ENCODE measurements at regions not wholly inside any gene's neighbourhood (a gene's known extent, or its start where the extent isn't known, plus 50 kb on each side); places are given as distances from the start of the nearest gene placed in this dataset.
A peak's percentile ranks its signal among the peaks of the same experiment; 100 is the strongest.
"Not testable (repeated sequence)": the region's sequence is repeated elsewhere in the genome, so short reads cannot be mapped to it uniquely, and the experiment has no call there.

DNA sequence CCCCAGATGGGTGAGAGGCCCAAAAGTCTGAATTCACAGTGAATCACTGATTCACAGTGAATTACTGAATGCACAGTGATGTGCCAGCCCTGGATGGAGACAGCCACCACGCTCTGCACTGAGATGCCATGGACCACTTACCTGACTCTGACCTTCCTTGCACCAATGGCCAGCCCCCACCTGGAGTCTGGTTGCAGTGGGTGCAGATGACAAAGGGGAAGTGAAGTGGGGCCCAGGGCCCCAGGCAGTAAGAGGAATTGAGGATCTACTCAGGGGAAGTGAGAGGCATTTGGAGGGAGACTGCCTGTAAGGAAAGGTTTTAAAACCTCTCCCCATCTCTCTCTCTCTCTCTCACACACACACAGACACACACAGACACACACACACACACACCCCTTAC lies 412.1 kb downstream of the CYLC2 start:
- DNase-seq (ENCODE audit: low spot score) = peak; percentile 37

DNA sequence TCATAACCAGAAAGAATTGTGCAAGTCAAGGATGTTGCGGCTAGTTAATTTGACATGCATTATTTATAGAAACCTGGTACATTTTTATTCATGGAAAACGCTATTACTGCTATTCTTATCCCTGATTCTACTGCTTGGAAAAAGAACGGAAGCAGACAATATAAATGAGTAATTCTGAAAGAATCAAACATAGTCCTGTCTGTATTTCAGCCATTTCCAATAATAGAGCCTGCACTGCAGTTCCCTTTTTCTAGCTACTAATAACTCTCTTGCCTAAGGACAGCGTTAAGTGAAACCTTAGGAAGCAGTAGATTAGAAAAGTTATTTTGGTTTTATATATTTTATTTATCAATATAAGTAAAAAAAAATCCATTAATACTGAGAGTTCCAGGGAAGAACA lies 414.9 kb downstream of the CYLC2 start:
- DNase-seq (ENCODE audit: low spot score) = peak; percentile 28

DNA sequence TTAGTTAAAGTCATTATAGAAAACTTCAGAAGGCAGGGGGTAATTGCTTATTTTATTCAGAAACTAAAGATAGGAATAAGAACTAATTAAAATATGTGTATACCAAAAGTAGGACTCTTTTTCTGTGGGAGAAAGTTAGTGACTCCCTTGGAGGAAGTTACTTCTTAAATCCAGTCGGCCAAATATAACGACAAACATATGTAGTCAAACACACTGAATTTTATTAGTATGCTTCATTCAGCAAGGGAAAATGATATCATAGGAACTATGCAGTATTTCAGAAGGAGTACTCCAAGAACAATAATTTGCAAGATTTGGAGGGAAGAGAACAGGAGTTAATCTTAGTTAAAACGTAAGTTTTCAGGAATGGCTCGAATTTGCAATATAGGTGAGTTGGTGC lies 432.6 kb downstream of the CYLC2 start:
- no peak for DNase-seq (ENCODE audit: low spot score)

DNA sequence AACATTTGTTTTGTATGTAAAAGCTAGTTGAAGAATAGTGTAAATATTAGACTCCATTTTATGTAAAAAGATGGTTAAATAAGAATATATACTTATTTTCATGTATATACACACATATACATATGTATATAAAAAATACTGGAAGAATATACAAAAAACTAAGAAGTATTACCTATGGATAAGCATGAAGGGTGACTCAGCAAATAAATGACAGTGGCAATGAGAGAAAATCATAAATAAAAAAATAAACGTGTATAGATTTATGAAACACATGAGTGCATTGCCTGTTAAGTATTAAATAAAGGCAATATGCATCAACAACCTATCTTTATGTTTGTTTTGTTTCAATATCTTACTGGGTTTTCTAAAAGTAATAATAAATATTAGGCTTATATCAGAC lies 435.3 kb downstream of the CYLC2 start:
- no peak for DNase-seq (ENCODE audit: low spot score)

GRCh38 chr9:103431809-103432208 lies 436.7 kb downstream of the CYLC2 start:
- DNase-seq (ENCODE audit: low spot score) = no peak

GRCh38 chr9:103444176-103444575 lies 449.0 kb downstream of the CYLC2 start:
- no peak for DNase-seq (ENCODE audit: low spot score)

DNA sequence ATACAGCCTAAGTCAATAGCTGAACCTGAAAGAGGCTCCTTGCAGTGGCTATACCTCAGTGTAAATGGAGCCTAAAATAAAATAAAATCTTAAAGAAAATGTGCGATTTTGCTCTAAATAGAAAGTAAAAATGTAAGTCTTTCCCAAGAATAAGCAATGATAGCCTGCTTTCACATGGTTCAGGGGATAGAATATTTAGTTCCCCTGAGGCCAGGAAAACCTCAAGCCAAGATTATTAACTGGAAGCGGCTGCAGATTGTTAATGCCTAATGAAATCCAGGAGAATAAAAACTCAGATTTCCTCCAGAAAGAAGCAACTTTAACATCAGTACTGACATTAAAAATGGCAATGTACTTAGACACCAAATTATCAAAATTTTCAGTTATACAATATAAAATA lies 463.7 kb downstream of the CYLC2 start:
- no peak for DNase-seq (ENCODE audit: low spot score)

DNA sequence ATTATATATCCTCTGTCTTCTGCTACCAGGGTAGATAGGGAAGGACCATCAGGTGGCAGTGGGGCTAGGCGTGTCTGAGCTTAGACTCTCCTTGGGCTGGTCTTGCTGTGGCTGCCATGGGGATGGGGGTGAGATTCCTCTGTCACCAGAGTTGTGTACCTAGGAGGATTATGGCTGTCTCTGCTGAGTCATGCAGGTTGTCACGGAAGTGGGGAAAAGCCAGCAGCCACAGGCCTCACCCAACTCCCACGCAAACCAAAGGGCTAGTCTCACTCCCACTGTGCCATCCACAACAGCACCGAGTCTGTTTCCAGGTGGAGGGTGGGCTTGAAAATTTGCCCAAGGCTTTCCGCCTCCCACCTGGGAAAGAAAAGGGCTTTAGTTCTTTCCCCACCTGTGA lies 476.1 kb downstream of the CYLC2 start:
- DNase-seq (ENCODE audit: low spot score) = no peak

DNA sequence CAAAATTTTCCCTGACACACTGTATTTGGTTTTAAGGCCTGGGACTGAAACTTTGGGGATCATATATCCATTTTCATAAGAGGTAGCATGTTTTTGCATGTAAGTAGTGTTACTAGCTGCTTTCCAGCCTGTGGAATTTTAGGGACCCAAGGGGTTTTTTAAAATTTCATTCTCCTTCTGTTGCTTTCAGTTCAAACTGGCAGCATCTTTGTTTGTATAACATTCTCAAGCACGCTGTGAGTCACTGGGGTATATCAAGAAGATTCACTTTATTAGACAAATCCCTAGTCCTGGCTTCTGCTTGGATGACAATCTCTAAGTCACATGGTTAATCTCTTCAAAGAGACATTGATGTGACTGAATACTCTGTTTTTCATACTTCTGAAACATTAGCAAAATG lies 479.0 kb downstream of the CYLC2 start:
- no peak for DNase-seq (ENCODE audit: low spot score)

- no peak for DNase-seq (ENCODE audit: low spot score)
These were observed 488.5 kb downstream of the CYLC2 start for GRCh38 chr9:103483471-103484096.

- no peak for DNase-seq (ENCODE audit: low spot score)
These were observed 490.0 kb downstream of the CYLC2 start for GRCh38 chr9:103485138-103485537.

- DNase-seq (ENCODE audit: low spot score) = no peak
These were observed 519.6 kb downstream of the CYLC2 start for GRCh38 chr9:103514767-103515166.

DNA sequence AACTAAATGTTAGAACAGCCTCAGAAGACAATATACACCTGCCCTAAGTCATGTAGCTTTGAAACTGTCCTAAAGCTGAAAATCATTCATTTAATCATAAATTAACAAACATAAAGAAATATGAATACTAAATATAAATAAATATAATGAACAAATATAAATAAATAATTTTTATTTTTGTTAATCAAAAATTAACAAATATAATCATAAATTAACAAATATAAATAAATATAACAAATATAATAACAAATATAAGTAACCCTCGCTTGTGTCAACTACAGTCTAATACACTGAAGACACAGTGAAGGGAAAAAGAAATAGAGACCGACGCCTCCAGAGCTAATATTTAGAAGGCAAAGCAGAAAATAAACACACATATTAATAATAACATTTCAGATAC lies 527.3 kb downstream of the CYLC2 start:
- no peak for DNase-seq (ENCODE audit: low spot score)

DNA sequence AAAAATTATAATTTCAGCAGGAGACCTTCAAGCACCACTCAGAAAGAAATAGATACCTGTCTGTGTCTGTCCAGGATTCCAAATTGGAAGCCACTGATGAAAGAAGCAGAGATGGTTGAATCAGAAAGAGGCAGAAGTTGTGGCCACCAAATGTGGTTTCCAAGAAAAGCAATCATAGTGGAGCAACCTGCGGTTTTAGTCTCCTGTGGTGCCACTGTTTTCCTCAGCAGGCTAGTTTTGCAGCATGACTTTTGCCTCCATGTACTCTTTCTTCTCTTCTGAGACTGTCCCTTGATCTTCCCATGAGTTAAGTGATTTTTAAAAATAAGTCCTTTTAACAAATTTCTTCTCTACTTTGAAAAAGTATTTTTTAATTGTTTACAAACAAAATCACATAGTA lies 535.8 kb downstream of the CYLC2 start:
- no peak for DNase-seq (ENCODE audit: low spot score)

GRCh38 chr9:103533318-103533717 lies 538.2 kb downstream of the CYLC2 start:
- no peak for DNase-seq (ENCODE audit: low spot score)

GRCh38 chr9:103537426-103537825 lies 542.3 kb downstream of the CYLC2 start:
- DNase-seq (ENCODE audit: low spot score) = no peak

DNA sequence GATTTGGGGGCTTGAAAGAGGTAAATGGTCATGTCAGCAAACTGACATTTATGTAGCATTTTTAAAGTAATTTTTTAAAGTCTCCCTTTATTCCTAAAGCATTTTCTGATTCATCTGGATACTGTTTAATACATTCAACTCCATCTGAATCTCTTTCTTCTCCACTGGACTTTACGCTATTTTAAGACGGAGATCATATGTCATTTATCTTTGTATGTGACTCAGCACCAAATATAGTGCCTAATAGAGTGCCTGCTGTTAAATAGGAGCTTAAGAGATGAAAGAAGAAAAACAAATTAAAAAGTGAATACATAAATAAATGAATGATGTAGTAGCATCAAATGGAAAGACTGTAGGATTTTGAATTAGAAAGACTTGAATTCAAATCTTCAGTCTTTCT lies 548.8 kb upstream of the SMC2 start:
- DNase-seq (ENCODE audit: low spot score) = no peak

DNA sequence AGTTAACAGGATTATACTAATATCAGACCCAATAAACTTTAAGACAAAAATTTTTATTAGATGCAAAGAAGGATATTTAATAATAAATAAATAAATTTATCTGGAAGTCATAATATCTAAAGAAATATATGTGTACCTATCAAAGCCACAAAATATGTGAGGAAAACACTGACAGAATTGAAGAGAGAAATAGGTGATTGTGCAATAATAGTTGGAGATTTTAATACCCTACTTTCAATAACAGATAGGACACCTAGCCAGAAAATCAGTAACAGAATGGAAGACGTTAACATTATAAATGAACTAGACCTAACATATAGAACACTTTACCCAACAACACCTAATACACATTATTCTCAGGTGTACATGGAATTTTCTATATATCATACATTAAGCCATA lies 541.4 kb upstream of the SMC2 start:
- no peak for DNase-seq (ENCODE audit: low spot score)

- DNase-seq (ENCODE audit: low spot score) = no peak
These were observed 520.1 kb upstream of the SMC2 start for GRCh38 chr9:103574056-103574455.

DNA sequence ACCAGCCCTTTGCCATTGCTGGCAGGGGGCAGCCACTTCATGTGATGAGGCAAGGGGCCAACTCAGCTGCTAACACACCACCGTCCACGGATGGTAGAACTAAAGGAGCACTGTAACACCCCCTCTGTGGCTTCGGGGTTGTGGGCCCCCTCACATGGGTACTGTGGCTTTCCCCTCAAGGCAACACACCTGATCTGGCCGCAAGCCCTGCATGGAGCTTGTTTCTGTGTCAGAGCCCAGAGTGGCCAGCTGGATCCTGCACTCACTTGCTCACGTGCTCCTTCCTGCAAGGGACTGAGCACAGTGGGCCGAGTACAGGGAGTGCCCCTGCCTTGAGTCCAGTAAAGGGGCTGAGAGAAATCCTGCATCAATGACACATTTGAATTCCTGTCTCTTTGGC lies 507.4 kb upstream of the SMC2 start:
- no peak for DNase-seq (ENCODE audit: low spot score)

- DNase-seq (ENCODE audit: low spot score) = no peak
These were observed 492.8 kb upstream of the SMC2 start for GRCh38 chr9:103601287-103601686.

GRCh38 chr9:103611950-103612349 lies 482.2 kb upstream of the SMC2 start:
- not testable (repeated sequence) for DNase-seq (ENCODE audit: low spot score)

DNA sequence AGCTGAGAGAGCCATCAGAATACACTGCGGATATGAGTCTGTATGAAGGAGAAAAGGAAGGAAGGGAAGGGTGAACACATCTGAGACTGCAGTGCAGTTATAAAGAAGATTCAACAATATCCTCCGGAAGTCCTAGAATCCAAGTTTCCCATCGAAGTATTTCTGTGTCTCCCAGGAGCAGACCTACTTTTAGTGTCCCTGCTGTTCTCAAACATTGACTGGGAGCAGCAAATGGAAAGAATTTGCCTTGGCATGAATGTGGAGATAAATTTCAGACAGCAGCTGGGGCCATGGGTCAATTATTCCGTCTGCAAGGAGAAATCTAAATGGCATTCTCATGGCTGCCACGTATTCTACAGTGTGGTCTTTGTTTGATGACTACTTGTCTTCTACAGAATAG lies 478.1 kb upstream of the SMC2 start:
- no peak for DNase-seq (ENCODE audit: low spot score)

GRCh38 chr9:103617046-103617445 lies 477.1 kb upstream of the SMC2 start:
- DNase-seq (ENCODE audit: low spot score) = peak; percentile 86
